ENCODE measurements at regions not wholly inside any gene's neighbourhood (a gene's known extent, or its start where the extent isn't known, plus 50 kb on each side); places are given as distances from the start of the nearest gene placed in this dataset.
A peak's percentile ranks its signal among the peaks of the same experiment; 100 is the strongest.

DNA sequence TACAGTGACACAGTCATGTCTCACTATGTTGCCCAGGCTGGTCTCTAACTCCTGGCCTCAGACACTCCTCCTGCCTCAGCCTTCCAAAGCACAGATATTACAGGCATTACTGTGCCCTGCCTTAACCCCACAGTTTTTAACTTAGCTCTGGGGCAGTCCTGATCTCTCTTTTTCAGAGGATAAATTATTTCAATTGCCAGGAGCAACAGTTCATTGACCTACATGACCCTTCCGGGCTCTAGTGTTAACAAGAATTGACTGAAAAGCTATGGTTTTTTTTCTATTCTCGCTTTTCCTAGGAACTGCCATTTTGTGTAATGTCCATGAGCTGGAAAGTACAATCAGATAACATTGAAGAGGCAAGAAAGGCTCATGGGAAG lies 92.8 kb downstream of the HNRNPLL start:
- DNase-seq (ENCODE audit: low read depth in 3 of 3, low spot score in 2 of 3) = no peak

DNA sequence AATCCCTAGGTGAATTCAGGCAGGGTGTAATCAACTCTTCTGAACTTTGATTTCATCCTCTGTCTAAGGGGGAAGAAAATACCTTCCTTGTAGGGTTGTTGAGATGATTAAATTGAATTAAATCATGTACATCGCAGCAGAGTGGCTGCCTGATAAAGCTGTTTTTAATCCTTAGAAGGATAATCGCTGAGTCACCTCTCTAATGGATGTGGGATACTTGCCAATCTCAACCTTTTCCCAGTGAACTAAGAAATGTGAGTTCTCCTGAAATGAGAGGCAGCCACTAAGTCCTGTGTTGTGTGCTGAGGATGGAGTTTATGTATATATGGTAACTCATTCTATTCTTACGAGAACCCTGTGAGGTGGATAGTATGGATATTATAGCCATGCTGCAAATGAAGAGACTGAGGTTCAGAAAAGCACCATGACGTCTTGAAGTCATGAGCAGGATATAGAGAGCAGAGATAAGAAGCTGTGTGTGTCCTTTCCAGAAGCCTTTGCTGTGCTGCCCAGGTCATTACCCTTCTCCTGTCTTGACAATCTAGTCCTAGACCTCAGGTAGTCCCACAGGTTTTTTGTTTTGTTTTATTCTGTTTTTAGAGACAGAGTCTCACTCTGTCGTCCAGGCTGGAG lies 93.3 kb downstream of the HNRNPLL start:
- DNase-seq (ENCODE audit: low read depth in 3 of 3, low spot score in 2 of 3) = no peak

DNA sequence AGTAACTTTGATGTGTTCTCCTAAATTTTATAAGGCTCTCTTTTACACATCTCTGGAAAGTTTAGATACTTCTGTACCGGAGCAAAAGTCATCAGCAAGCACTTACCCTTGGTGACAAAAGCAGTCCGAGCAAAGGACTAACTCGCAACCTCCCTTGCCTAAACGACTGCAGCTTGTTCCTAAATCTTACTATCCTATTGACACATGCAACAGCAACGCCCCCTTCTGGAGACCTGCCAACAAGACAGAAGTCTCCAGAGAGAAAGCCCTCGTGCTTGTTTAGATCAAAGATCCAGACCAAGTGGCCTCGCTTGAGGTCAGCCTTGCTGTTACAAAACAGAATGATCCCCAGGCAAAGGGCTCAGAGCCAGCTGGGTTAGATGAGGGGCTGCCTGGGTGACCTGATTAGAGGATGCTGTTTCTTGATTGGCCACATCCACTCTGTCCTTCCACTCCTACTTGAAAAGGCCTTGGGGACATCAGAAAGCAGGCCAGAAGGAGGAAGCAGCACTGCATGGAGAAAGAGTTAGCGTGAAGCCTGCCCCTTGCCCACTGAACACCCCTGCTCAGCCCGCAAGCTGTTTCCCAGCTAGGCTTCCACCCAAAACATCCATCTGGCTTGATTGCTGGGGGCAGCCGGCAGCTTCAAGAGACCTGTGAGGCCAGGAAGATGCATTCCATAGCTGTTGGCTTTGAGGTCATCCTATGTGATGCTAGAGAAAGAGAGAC lies 94.3 kb downstream of the HNRNPLL start:
- peak; percentile 76 to 84 (median 83) for DNase-seq (ENCODE audit: low read depth in 3 of 3, low spot score in 2 of 3)

DNA sequence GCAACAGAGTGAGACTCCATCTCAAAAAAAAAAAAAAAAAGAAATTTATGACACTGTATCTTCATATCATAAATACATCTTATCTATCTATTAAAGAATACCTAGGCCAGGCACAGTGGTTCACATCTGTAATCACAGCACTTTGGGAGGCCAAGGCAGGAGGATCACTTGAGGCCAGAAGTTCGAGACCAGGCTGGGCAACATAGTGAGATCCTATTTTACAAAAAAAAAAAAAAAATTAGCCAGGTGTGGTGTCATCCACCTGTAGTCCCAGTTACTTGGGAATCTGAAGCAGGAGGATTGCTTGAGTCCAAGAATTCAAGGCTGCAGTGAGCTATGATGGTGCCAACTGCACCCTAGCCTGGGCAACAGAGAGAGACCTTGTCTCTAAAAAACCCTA lies 95.0 kb downstream of the HNRNPLL start:
- DNase-seq (ENCODE audit: low read depth in 3 of 3, low spot score in 2 of 3) = no peak

DNA sequence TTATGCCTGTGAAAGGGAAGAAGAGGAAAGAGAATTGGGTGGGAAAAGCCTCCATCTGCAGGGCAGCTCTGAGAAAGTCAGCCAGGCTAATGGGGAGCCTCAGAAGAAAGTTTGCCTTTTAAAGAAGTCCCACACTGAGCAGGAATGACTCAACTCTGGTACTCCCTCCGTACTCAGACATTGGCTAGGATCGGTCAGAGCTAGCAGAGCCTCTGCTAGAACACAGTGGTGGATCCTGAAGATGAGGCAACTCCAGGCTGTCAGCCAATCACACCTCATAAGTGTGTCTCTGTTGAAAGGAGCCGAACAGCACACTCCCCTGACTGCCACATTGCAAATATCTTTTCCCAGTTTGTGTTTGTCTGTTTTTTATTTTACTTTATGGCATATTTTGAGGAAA lies 96.9 kb downstream of the HNRNPLL start:
- no peak for DNase-seq (ENCODE audit: low read depth in 3 of 3, low spot score in 2 of 3)

DNA sequence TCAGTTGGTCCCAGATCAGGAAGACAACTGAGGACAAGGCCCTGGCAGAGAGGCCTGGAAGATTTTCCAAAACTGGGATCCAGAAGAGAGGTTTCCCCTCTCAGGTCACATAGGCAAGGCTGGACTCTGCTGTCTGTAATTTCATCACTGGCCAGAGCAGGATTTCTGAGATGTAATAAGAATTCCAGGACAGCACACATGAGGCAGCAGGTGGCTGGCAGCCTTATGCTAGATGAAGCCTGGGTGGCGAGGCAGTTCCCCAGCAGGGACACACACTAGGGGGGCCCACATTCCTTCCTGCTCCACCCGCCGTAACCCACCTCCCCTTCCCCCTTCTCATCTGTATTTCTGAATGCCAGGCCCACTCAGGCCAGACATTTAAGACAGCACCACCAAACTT lies 98.6 kb downstream of the HNRNPLL start:
- DNase-seq (ENCODE audit: low read depth in 3 of 3, low spot score in 2 of 3) = no peak

DNA sequence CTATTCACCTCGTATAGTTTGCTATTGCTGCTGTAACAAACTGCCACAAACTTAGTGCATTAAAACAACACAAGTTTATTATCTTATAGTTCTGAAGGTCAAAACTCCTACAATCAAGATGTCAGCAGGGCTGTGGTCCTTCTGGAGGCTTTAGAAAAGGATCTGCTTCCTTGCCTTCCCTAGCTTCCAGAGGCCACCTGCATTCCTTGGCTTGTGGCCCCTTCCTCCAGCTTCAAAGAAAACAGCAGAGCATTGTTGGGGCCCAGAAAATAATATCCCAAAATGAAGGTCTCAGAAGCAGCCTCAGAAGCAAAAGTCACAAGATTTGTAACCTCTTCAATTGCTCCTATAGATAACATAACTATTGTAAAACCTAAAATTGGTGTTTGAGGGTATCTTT lies 100.6 kb downstream of the HNRNPLL start:
- no peak for DNase-seq (ENCODE audit: low read depth in 3 of 3, low spot score in 2 of 3)

DNA sequence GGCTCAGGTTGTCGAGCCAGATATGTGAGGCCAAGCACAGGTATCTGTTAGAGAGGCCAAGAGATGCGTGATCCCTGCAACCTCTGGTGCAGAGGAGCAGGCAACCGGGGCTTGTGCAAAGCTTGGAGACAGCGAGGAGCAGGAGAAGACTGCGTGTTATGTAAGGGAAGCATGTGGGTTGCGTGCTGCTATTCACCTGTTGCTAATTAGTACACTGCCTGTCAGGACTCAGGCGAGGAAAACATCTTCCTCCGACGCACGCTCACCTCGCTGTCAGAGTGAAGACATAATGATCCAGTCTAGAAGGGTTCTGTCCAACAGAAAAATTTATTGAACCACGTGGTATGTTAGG lies 102.5 kb downstream of the HNRNPLL start:
- no peak for DNase-seq (ENCODE audit: low read depth in 3 of 3, low spot score in 2 of 3)

DNA sequence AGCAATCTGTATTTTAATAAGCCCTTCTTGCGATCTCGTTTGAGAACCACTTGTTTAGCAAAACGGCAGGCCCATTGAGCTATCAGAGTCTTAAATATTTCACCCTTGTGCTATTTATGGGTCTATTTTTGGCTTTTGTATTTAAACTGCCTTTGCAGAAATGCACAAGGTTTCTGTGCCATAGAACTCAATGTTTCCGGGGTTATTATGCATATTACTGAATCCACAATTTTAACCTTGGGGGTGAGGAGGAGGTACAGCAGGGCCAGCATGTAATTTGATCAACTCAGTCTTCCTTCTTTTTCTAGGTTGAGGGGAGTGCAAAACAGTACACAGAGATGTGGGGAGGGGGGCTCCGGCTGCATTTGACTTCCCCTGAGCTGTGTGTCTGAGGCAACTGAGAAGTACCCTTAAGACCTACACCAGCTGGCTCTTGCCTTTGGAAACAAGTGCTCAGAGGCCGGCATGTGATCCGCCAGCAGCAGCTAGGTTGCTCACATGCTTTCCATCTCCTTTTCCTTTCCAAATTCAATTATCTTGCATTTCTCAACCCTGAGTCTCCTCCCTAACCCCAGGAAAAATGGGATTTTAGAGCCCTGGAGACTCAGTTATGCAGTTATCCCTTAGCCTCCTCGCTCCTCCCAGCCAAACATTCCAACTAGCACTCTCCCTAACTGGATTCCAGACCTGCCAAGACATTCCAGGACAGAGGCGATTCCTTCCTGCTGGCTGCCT lies 103.0 kb downstream of the HNRNPLL start:
- no peak for DNase-seq (ENCODE audit: low read depth in 3 of 3, low spot score in 2 of 3)

DNA sequence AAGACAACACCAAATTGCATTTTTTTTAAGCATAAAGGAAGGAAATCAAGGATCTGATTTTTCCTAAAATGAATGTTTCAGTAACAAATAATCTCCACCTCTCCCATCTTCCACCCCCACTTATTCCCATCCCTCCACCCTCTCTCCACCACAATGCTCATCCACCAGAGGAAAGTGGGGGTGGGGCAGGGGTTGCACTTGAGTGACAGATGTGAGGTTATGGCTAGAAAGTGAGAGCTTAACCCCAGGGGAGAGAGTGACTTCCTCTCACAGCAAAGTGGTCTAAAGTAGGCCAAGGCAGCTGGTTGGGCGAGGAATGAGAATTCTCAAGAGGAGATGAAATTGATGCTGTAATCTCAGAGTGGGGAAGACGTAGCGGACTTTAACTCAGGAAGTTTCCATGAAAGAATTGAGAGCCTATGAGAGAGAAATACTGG lies 104.7 kb downstream of the HNRNPLL start:
- DNase-seq (ENCODE audit: low read depth in 3 of 3, low spot score in 2 of 3) = no peak

DNA sequence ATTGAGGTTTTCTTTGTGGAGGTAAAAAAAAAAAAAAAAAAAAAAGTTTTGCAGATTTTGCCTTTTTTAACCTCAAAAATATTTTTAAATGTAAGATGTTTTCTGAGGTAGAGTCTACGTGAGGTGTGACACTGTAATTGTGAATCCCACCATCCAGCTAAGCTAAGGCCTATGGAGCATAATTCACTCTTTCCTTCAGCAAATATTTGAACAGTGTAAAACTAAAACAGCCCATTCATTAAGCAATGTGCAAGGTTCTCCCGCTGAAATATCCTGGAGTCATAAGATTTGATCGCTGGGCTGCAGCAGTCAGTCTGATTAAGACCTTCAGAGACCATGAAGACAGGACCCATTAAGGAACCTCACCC lies 105.1 kb downstream of the HNRNPLL start:
- no peak for DNase-seq (ENCODE audit: low read depth in 3 of 3, low spot score in 2 of 3)

DNA sequence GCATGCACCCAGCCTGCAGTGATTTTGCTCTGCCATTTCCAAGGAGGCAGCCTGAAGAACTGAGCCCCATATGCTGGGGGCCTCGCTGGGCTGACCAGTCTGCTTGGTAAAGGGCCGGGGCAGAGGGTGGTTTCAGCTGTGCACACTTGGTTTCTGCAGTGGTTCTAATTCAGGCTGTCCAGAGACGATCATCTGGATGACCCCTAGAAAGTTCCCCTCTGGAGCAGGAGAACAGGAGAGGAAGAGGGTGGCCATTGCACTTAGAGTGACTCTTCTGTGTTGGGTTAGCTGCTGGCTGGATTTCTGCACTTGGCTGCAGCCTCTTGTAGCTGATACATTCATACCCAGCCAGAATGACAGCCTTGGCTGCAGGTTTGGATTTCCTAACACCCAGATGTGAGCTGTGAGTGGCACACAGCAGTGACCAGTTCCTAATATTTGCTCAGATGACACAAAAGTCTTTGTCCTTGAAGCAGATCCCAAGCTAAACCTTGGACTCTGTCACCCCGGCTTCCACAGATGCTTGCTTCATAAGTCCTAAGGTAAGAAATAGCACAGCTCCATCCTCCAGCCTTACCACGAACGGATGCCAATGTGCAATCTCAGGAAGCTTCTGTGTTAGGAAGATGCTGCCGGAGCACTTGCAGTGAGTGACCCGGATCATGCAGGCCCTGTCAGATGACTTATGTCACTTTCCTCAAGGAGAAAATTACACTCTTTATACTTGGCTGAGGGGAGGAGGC lies 105.6 kb downstream of the HNRNPLL start:
- DNase-seq (ENCODE audit: low read depth in 3 of 3, low spot score in 2 of 3) = no peak

DNA sequence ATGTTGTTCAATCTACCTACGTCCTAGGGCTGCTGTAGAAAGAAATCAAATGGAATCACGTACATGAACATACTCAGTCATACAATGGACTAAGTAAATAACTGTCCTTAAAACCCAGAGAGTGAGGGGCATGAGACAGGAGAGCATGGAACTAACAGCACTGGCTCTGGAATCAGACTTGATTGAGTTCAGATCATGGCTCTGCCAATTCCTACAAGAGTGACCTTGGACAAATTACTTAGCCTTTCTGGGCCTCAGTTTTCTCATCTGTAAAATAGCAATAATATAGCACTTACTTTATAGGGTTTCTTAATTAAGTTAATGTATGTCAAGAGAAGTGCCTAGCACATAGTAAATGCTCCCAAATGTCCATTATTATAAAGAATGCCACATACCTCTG lies 106.8 kb downstream of the HNRNPLL start:
- no peak for DNase-seq (ENCODE audit: low read depth in 3 of 3, low spot score in 2 of 3)

DNA sequence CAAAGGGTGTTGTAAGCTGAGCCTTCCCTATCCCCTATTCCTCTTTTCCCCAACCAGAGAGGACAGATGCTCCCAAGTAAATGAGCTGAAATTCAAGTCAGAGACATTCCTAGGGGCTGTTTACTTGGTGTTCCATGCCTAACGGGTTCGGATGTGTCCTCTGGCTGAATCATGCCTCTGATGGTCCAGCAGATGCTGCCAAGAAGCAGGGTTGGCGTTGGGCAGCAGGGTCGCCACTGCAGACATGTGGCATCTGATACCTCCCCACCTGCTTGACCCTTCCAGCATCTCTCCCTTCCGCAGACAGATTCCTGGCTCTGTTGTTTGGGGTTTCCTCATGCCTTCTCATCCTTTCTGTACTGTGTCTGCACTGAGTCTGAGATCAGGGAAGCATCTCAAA lies 108.3 kb downstream of the HNRNPLL start:
- no peak for DNase-seq (ENCODE audit: low read depth in 3 of 3, low spot score in 2 of 3)

DNA sequence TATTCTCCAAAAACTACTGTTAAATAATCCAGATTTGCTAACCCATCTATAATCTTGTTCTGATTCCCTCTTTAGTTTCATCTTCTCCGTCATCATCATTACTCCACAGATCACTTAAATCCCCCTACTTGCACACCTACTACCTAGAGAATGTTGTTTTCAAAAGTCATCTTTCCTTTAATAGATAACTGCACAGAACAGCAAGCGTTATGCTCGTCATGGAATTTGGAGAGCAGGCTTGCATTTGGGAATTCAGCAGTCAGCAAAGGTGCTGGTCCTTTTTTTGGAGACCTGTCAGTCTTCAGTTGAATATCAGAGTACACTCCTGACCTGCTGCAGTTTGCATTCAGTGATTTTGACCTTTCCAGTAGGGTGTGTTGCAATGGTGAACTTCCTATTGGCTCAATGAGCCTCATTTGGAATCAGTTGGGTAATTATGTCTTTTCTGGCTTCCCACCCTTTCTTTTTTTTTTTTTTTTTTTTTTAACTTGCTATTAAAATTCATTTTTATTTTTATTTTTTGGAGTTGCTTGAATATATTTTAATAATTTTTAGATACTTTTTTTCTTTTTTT lies 110.6 kb downstream of the HNRNPLL start:
- no peak for DNase-seq (ENCODE audit: low read depth in 3 of 3, low spot score in 2 of 3)

DNA sequence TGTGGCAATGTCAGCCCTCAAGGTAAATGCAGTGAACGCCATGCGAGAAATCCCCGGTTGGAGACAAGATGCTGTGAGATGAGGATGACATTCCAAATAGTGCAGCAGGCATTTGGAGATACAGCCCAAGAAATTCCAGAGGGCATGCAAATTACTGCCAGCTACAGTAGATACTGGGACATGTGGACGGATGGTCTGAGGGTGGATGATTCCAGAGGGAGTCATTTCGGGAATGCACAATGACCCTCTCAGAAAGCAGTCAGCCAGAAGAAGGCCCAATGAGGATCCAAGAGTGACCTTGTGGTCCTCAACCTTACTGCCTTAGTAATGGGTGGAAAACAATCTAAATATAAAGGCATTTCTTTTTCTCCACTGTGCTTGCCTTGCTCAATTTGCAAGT lies 111.3 kb downstream of the HNRNPLL start:
- DNase-seq (ENCODE audit: low read depth in 3 of 3, low spot score in 2 of 3) = no peak

DNA sequence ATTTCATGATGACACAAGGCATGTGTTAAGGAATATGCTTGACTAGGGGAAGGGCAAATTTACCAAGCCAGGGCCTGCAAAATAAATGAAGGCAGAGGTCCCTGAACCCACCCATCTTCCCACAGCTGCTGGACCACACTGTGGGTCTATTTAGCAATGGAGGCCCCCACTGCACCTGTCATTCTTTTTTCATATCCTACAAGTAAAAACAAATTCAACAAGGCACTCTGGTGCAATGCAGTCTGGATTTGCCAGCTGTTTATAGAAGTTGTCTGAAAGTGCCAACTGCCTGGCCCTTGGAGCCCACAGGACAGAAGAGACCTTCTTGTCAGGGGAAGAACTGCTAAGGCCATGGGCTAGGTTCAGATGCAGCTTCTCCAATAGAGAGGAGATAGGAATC lies 112.8 kb upstream of the ATL2 start:
- DNase-seq (ENCODE audit: low read depth in 3 of 3, low spot score in 2 of 3) = no peak

DNA sequence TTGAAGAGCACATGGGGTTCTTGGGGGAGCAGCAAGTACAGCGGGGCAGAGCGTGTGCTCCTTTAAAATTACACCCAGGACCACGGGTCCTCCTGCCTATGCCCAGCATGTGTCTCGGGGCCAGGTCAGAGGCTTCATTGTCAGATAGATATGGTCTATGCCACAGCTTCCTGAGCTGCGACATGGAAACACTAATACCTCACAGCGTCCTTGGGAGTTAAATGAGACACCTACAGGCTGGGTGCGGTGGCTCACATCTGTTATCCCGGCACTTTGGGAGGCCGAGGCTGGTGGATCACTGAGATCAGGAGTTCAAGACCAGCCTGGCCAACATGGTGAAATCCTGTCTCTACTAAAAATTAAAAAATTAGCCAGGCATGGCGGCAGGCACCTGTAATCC lies 110.8 kb upstream of the ATL2 start:
- no peak for DNase-seq (ENCODE audit: low read depth in 3 of 3, low spot score in 2 of 3)

DNA sequence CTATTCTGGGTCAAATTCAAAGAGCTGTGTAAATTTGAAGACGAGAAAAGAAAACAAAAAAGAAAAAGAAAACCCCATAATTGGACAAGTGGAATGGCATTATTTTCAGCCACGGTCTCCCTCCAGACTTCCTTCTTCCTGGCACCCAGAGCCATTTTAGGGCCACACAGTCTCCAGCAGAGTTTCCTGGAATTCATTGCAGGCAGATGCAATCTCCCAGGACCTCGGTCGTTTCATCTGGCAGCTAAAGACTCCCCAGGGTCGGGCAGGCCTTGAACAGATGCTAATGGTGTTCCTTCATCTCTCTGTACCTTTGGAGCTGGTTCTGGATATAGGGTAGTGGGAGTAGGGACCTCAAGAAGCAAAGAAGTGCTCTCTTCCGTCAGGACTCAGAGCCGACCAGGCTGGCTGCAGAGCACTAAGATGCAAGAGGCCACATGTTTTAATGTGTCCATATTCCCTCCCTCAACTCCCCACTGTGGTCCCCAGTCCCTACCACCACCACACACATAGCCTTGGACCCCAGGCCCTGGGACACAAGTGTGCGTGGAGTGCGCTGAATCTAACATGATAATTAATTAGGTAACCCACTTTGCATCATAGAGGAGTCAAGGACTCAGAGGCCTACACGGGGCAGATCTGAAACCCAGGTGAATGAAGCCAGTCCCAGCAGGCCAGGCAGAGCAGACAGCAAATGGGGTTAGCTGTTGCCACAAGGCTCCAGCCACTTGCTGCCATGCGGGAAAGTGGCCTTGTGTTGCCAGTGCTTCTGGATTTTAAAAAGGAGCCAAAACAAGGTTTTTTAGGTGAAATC lies 109.3 kb upstream of the ATL2 start:
- DNase-seq (ENCODE audit: low read depth in 3 of 3, low spot score in 2 of 3) = no peak

DNA sequence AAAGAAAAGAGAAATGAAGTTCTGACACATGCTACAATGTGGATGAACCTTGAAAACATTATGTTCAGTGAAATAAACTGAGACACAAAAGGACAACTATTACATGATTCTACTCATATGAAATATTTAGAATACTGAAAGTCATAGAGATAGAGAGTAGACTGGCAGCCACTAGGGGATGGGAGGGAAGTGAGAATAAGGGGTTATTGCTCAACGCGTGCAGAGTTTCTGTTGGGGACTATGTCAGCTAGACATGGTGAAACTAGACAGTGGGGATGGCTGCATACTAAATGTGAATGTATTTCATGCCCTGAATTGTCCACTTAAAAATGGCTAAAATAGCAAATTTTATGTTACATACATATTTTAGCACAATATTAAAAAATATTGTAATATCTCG lies 108.7 kb upstream of the ATL2 start:
- no peak for DNase-seq (ENCODE audit: low read depth in 3 of 3, low spot score in 2 of 3)

Data from right renal cortex interstitium (tissue), 3 donors.